Osteoblast (primary cell): ENCODE measurements at regions not wholly inside any gene's neighbourhood (a gene's known extent, or its start where the extent isn't known, plus 50 kb on each side); places are given as distances from the start of the nearest gene placed in this dataset.

Source experiments
- DNase-seq: peaks from one replicate; pipeline ENCODE4 v3.0.0; 2011; ENCODE audit warnings: low spot score, mixed read lengths; ENCODE audit not compliant: insufficient read length; ENCODE audit errors: missing footprints
- H2AFZ ChIP-seq: 2 replicates; pipeline ENCODE4 v1.6.0; 2011; ENCODE audit warnings: mild to moderate bottlenecking, low read length
- H3K27ac ChIP-seq: 2 replicates; pipeline ENCODE4 v1.5.1; 2011; ENCODE audit warnings: mild to moderate bottlenecking, low read depth, low read length, moderate library complexity
- H3K27me3 ChIP-seq: 2 replicates; pipeline ENCODE4 v1.6.0; 2012; ENCODE audit warnings: mild to moderate bottlenecking, control low read depth, inconsistent platforms, low read length, moderate library complexity; ENCODE audit not compliant: insufficient read depth
- H3K36me3 ChIP-seq: 2 replicates; pipeline ENCODE4 v1.5.1; 2011; ENCODE audit warnings: mild to moderate bottlenecking, low read length, control low read depth, moderate library complexity; ENCODE audit not compliant: insufficient read depth
- H3K4me1 ChIP-seq: 2 replicates; pipeline ENCODE4 v1.5.1; 2011; ENCODE audit warnings: mild to moderate bottlenecking, low read length, control low read depth, moderate library complexity; ENCODE audit not compliant: insufficient read depth
- H3K4me2 ChIP-seq: 2 replicates; pipeline ENCODE4 v1.6.0; 2011; ENCODE audit warnings: mild to moderate bottlenecking, low read length; ENCODE audit not compliant: insufficient read depth
- H3K4me3 ChIP-seq: fragments of 200-600 bp; sonication (generic); 3 replicates; pipeline ENCODE4 v1.5.1; 2012; ENCODE audit warnings: mild to moderate bottlenecking, low read length, inconsistent platforms; ENCODE audit not compliant: insufficient read depth
- H3K79me2 ChIP-seq: 2 replicates; pipeline ENCODE4 v1.6.0; 2012; ENCODE audit warnings: mild to moderate bottlenecking, low read length, control low read depth, inconsistent platforms; ENCODE audit not compliant: insufficient read depth
- H3K9me3 ChIP-seq: 2 replicates; pipeline ENCODE4 v1.5.1; 2011; ENCODE audit warnings: low read depth, low read length, control low read depth
- H4K20me1 ChIP-seq: 2 replicates; pipeline ENCODE4 v1.6.0; 2012; ENCODE audit warnings: mild to moderate bottlenecking, low read length, control low read depth; ENCODE audit not compliant: insufficient read depth
- CTCF ChIP-seq: IDR thresholded peaks from 2 replicates; pipeline ENCODE4 v1.5.1; 2011; ENCODE audit warnings: mild to moderate bottlenecking, low read depth, low read length, moderate library complexity; ENCODE audit errors: extremely low read depth

GRCh38 chr4:114132199-114132598, 152.8 kb upstream of the ARSJ start:
- Histone ChIP-seq H2AFZ (no peak overlapping the region), H3K36me3 (no peaks in the 10 kb centered on the region), H3K79me2 (no peaks in the 10 kb centered on the region), H3K4me3 (no peak overlapping the region), H3K27ac (no peak overlapping the region), H3K4me1 (peaks cover 8% of the 10 kb centered on the region), H3K9me3 (no peaks in the 10 kb centered on the region), H4K20me1 (no peaks in the 10 kb centered on the region), H3K4me2 (no peak overlapping the region), H3K27me3 (no peaks in the 10 kb centered on the region)
- no peak for TF ChIP-seq CTCF
- peak; percentile 38 for DNase-seq

- Histone ChIP-seq H3K27ac (no peak overlapping the region), H3K79me2 (no peaks in the 10 kb centered on the region), H3K36me3 (no peaks in the 10 kb centered on the region), H2AFZ (no peak overlapping the region), H3K4me3 (no peak overlapping the region), H3K4me1 (peaks cover 8% of the 10 kb centered on the region), H4K20me1 (no peaks in the 10 kb centered on the region), H3K4me2 (no peak overlapping the region), H3K9me3 (no peaks in the 10 kb centered on the region), H3K27me3 (no peaks in the 10 kb centered on the region)
- no peak for DNase-seq
- peak; percentile 38 for TF ChIP-seq CTCF
Observed at GRCh38 chr4:114132830-114133229, 153.4 kb upstream of the ARSJ start.

- no peak for TF ChIP-seq CTCF
- Histone ChIP-seq H4K20me1 (no peaks in the 10 kb centered on the region), H3K4me1 (peaks cover 8% of the 10 kb centered on the region), H3K27me3 (no peaks in the 10 kb centered on the region), H2AFZ (no peak overlapping the region), H3K4me3 (no peak overlapping the region), H3K79me2 (no peaks in the 10 kb centered on the region), H3K9me3 (no peaks in the 10 kb centered on the region), H3K4me2 (peak overlapping the region; percentile 3), H3K27ac (no peak overlapping the region), H3K36me3 (no peaks in the 10 kb centered on the region)
- DNase-seq = no peak
Observed at GRCh38 chr4:114136069-114136468, 156.6 kb upstream of the ARSJ start.

GRCh38 chr4:114137984-114138383, 158.5 kb upstream of the ARSJ start:
- H3K4me2 ChIP-seq = no peak overlapping the region
- no peaks in the 10 kb centered on the region for H3K36me3 ChIP-seq
- no peaks in the 10 kb centered on the region for H4K20me1 ChIP-seq
- H3K27me3 ChIP-seq = no peaks in the 10 kb centered on the region
- H3K27ac ChIP-seq = no peak overlapping the region
- TF ChIP-seq CTCF = no peak
- no peak overlapping the region for H3K4me3 ChIP-seq
- DNase-seq = peak; percentile 54
- H3K9me3 ChIP-seq = no peaks in the 10 kb centered on the region
- peaks cover 8% of the 10 kb centered on the region for H3K4me1 ChIP-seq
- no peaks in the 10 kb centered on the region for H3K79me2 ChIP-seq
- peak overlapping the region; percentile 61 for H2AFZ ChIP-seq
